ENCODE measurements at regions not wholly inside any gene's neighbourhood (a gene's known extent, or its start where the extent isn't known, plus 50 kb on each side); places are given as distances from the start of the nearest gene placed in this dataset.

DNA sequence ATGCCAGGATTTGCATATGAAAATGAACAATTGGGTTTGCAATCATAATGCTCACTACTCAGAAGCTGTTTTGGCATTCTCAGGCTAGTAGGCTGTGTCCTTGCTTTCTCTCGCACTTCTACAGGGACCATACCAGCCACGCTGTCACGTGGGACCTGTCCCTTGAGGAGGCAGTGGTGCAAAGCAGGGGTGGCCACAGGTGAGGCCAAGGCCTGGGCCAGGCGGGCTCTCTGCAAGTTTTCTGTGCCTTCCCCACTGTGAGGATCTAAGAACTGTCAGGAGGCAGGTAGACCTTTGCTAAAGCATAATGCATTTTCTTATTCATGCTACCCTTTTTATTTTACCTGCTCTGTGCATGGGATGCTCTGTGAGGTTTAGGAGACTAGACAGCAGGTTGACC, 89.4 kb upstream of the IRS2 start:
- H3K27ac ChIP-seq, result peak overlapping the region in 3 of 5 donors; percentile 46 to 81 (median 61)
- WGBS, 4 donors, result 48 to 66% (median 57%) methylated on average over 4 of the region's 4 CpGs
- TF ChIP-seq CTCF (IDR thresholded peaks at IDR 0.05), result no peak
- no peak for TF ChIP-seq POLR2A (IDR thresholded peaks at IDR 0.05)
- no peaks in the 10 kb centered on the region for H3K27me3 ChIP-seq
- no peaks in the 10 kb centered on the region for H3K9me3 ChIP-seq (replicated peaks in 1 of 3)
- no peaks in the 10 kb centered on the region for H3K36me3 ChIP-seq (replicated peaks in 1 of 2)
- DNase-seq, result no peak
- H3K4me3 ChIP-seq, result no peak overlapping the region
- intact Hi-C loops (cut with DNase I), result no loop called here
- peaks cover 13 to 19% of the 10 kb centered on the region in 2 donors for H3K4me1 ChIP-seq (replicated peaks in 1 of 2)

DNA sequence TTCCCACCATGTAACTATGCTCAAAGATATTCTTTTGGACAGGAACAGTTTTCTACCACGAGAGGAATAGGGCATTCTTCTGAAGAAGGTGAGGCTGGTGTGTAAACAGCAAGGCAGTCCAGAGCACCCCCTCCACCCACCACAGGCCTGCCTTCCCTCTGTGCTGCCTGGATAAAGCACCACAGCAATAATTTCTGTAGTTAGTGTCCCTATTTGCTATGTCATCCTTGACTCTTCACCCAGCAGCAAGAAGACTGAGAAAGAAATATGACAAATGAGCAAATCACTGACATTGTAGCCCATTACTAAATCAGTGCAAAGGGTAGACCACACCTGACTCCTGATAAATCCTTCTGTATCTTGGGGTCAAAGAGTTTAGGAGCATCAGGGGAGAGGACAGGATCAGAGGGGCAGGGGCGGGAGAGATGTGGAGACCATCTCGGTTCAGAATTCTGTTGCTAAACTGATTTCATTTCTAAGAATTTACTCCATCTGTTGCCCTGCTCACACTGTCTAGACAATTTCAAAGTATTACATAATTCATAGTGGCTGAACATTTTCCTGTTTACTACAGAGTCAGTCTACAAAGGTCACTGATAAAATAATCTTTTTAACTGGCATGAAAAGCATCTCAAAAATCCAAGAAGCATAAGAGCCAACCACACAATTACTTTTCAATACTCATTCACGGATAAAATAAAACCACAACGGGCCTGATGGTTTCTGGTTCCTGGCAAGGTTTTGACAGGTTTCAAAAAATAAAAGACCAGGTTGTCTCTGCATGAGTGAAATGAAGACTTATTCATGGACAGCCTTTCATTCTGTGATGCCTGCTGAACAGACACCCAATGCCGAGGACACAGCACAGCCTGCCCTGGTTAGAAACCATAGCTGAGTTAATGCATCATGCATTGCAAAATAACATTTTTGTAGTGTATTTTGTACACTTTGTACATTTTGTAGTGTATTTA, 88.4 kb upstream of the IRS2 start:
- intact Hi-C loops (cut with DNase I), result no loop called here
- peak overlapping the region; percentile 38 to 81 (median 48) for H3K27ac ChIP-seq
- H3K9me3 ChIP-seq (replicated peaks in 1 of 3), result no peaks in the 10 kb centered on the region
- 20 to 25% (median 24%) methylated on average over 6 of the region's 6 CpGs for WGBS, 4 donors
- TF ChIP-seq POLR2A (IDR thresholded peaks at IDR 0.05) (peak in 1 of 2 donors; percentile 9), CTCF (IDR thresholded peaks at IDR 0.05) (no peak)
- H3K27me3 ChIP-seq, result no peaks in the 10 kb centered on the region
- peaks cover 21 to 28% of the 10 kb centered on the region in 2 donors for H3K4me1 ChIP-seq (replicated peaks in 1 of 2)
- no peak overlapping the region for H3K4me3 ChIP-seq
- peak in 1 of 7 donors; percentile 46 for DNase-seq
- no peaks in the 10 kb centered on the region for H3K36me3 ChIP-seq (replicated peaks in 1 of 2)

GRCh38 chr13:109873351-109874123, 87.2 kb upstream of the IRS2 start:
- no peak for TF ChIP-seq POLR2A (IDR thresholded peaks at IDR 0.05)
- TF ChIP-seq CTCF (IDR thresholded peaks at IDR 0.05), result no peak
- Histone ChIP-seq H3K27me3 (no peaks in the 10 kb centered on the region), H3K36me3 (replicated peaks in 1 of 2) (no peaks in the 10 kb centered on the region), H3K27ac (peak overlapping the region in 1 of 5 donors; percentile 10), H3K9me3 (replicated peaks in 1 of 3) (no peaks in the 10 kb centered on the region), H3K4me3 (no peak overlapping the region), H3K4me1 (replicated peaks in 1 of 2) (peaks cover 29 to 36% of the 10 kb centered on the region in 2 donors)
- WGBS, 4 donors, result 94 to 97% (median 95%) methylated on average over 16 to 17 of the region's 17 CpGs
- intact Hi-C loops (cut with DNase I), result no loop called here
- DNase-seq, result no peak

DNA sequence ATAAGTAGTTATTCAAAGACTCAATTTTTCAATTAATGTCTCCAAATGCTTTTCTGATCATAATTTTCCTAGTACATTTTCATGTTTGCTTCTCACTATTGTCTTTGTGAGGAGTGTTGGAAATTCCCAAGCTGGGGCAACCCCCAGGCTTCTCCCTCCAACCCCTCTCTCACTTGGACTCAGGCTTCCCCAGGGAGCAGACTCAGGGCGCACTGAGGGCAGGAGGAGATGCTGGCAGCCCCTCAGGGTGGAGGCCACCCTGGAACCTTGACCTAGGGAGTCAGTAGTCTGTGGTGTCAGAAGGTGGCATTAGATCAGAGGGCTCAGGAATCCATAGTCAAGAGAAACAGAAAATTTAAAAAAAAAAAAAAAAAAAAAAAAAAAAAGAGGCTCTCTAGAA, 86.5 kb upstream of the IRS2 start:
- TF ChIP-seq POLR2A (IDR thresholded peaks at IDR 0.05), result no peak
- no peak for TF ChIP-seq CTCF (IDR thresholded peaks at IDR 0.05)
- no peak overlapping the region for H3K27ac ChIP-seq
- DNase-seq, result no peak
- intact Hi-C loops (cut with DNase I), result no loop called here
- 78 to 100% (median 96%) methylated on average over 1 of the region's 1 CpG for WGBS, 4 donors
- no peak overlapping the region for H3K4me3 ChIP-seq
- H3K9me3 ChIP-seq (replicated peaks in 1 of 3), result no peaks in the 10 kb centered on the region
- H3K36me3 ChIP-seq (replicated peaks in 1 of 2), result no peaks in the 10 kb centered on the region
- H3K27me3 ChIP-seq, result no peaks in the 10 kb centered on the region
- H3K4me1 ChIP-seq (replicated peaks in 1 of 2), result peaks cover 36 to 43% of the 10 kb centered on the region in 2 donors

All from adrenal gland (tissue), 9 donors.